GM13976 (cell line): ENCODE measurements at regions not wholly inside any gene's neighbourhood (a gene's known extent, or its start where the extent isn't known, plus 50 kb on each side); places are given as distances from the start of the nearest gene placed in this dataset.

ENCODE experiments used
- DNase-seq: peaks from one replicate; pipeline ENCODE4 v3.0.0; 2012; ENCODE audit warnings: low spot score
- CTCF ChIP-seq: IDR thresholded peaks from 2 replicates; pipeline ENCODE4 v1.5.1; 2012; ENCODE audit warnings: borderline replicate concordance, mild to moderate bottlenecking; ENCODE audit not compliant: insufficient read depth; ENCODE audit errors: extremely low read depth, missing control alignments, control extremely low read depth
- in situ Hi-C: fragments of 300-500 bp; cut with MboI; formaldehyde crosslinking; loops from one replicate; pipeline ENCODE4 v1.12.0; 2022; ENCODE audit warnings: low sequenced_read_pairs, mixed read lengths, inconsistent platforms; ENCODE audit not compliant: unreplicated experiment

- in situ Hi-C loops: no loop called here
- no peak for DNase-seq
- TF ChIP-seq CTCF: no peak
Measured at GRCh38 chr5:167228134-167228533, 1063.3 kb upstream of the WWC1 start.

- in situ Hi-C loops: no loop called here
- no peak for DNase-seq
- no peak for TF ChIP-seq CTCF
Measured at GRCh38 chr5:167229751-167230150, 1061.7 kb upstream of the WWC1 start.

GRCh38 chr5:167230414-167230813 is 1061.0 kb upstream of the WWC1 start:
- in situ Hi-C loops: no loop called here
- no peak for DNase-seq
- TF ChIP-seq CTCF: no peak

GRCh38 chr5:167232675-167233311 is 1058.7 kb upstream of the WWC1 start:
- no peak for TF ChIP-seq CTCF
- in situ Hi-C loops: no loop called here
- no peak for DNase-seq

GRCh38 chr5:167233507-167234220 is 1057.8 kb upstream of the WWC1 start:
- in situ Hi-C loops: no loop called here
- DNase-seq: no peak
- no peak for TF ChIP-seq CTCF

- in situ Hi-C loops: no loop called here
- DNase-seq: no peak
- TF ChIP-seq CTCF: no peak
Measured at GRCh38 chr5:167241436-167242067, 1049.9 kb upstream of the WWC1 start.
